GM19467 (cell line): ENCODE measurements at regions not wholly inside any gene's neighbourhood (a gene's known extent, or its start where the extent isn't known, plus 50 kb on each side); places are given as distances from the start of the nearest gene placed in this dataset.
"Not testable (repeated sequence)": the region's sequence is repeated elsewhere in the genome, so short reads cannot be mapped to it uniquely, and the experiment has no call there.

Source experiments
- ATAC-seq: cut with Tn5 transposase; IDR thresholded peaks from one replicate; pipeline ENCODE4 v1.9.1; 2021; ENCODE audit warnings: mild to moderate bottlenecking, moderate library complexity; ENCODE audit not compliant: unreplicated experiment

- no peak for ATAC-seq
Observed at GRCh38 chrX:114028907-114029662, 554.8 kb upstream of the HTR2C start.

- ATAC-seq, result no peak
Observed at GRCh38 chrX:114017086-114017485, 566.8 kb upstream of the HTR2C start.

GRCh38 chrX:114015966-114016365 is 567.9 kb upstream of the HTR2C start:
- ATAC-seq, result no peak

- ATAC-seq, result no peak
Observed at GRCh38 chrX:114006664-114007063, 577.2 kb upstream of the HTR2C start.

GRCh38 chrX:113996781-113997180 is 587.1 kb upstream of the HTR2C start:
- ATAC-seq, result no peak

GRCh38 chrX:113991720-113992119 is 592.2 kb upstream of the HTR2C start:
- ATAC-seq, result not testable (repeated sequence)

GRCh38 chrX:113990669-113991068 is 593.2 kb upstream of the HTR2C start:
- ATAC-seq, result not testable (repeated sequence)

- not testable (repeated sequence) for ATAC-seq
Observed at GRCh38 chrX:113988315-113988935, 595.5 kb upstream of the HTR2C start.

GRCh38 chrX:113986427-113986826 is 597.5 kb upstream of the HTR2C start:
- ATAC-seq, result no peak

GRCh38 chrX:113982766-113983165 is 601.1 kb upstream of the HTR2C start:
- ATAC-seq, result no peak

- ATAC-seq, result no peak
Observed at GRCh38 chrX:113980953-113981352, 602.9 kb upstream of the HTR2C start.

- no peak for ATAC-seq
Observed at GRCh38 chrX:113977887-113978286, 606.0 kb upstream of the HTR2C start.

GRCh38 chrX:113975441-113975840 is 608.4 kb upstream of the HTR2C start:
- no peak for ATAC-seq

GRCh38 chrX:113974881-113975280 is 609.0 kb upstream of the HTR2C start:
- ATAC-seq, result no peak

GRCh38 chrX:113973706-113974105 is 610.2 kb upstream of the HTR2C start:
- ATAC-seq, result no peak

GRCh38 chrX:113966791-113967190 is 617.1 kb upstream of the HTR2C start:
- ATAC-seq, result no peak

GRCh38 chrX:113962343-113962742 is 621.5 kb upstream of the HTR2C start:
- ATAC-seq, result no peak

- no peak for ATAC-seq
Observed at GRCh38 chrX:113959912-113960626, 623.8 kb upstream of the HTR2C start.

- ATAC-seq, result no peak
Observed at GRCh38 chrX:113956936-113957335, 627.0 kb upstream of the HTR2C start.

GRCh38 chrX:113954297-113954696 is 629.6 kb upstream of the HTR2C start:
- no peak for ATAC-seq

GRCh38 chrX:113950081-113950678 is 633.7 kb upstream of the HTR2C start:
- ATAC-seq, result no peak

- no peak for ATAC-seq
Observed at GRCh38 chrX:113947548-113947947, 636.3 kb upstream of the HTR2C start.
